ENCODE measurements at regions not wholly inside any gene's neighbourhood (a gene's known extent, or its start where the extent isn't known, plus 50 kb on each side); places are given as distances from the start of the nearest gene placed in this dataset.
A peak's percentile ranks its signal among the peaks of the same experiment; 100 is the strongest.

GRCh38 chr11:15769203-15769602 is 587.1 kb downstream of the SOX6 start:
- H3K36me3 ChIP-seq, result no peaks in the 10 kb centered on the region
- H3K27ac ChIP-seq, result no peak overlapping the region
- H3K9me3 ChIP-seq, result peaks cover 0 to 1% (median 0%) of the 10 kb centered on the region in 4 donors
- H3K4me3 ChIP-seq, result no peak overlapping the region
- TF ChIP-seq POLR2AphosphoS5 (IDR thresholded peaks at IDR 0.05) (no peak), POLR2A (IDR thresholded peaks at IDR 0.05) (no peak), EP300 (IDR thresholded peaks at IDR 0.05) (no peak), CTCF (IDR thresholded peaks at IDR 0.05) (no peak)
- intact Hi-C loops (cut with DNase I), result no loop called here
- H3K27me3 ChIP-seq, result peaks cover 0 to 4% (median 0%) of the 10 kb centered on the region in 3 donors
- 19 to 56% methylated on average over 3 of the region's 3 CpGs for WGBS, 2 donors
- H3K4me1 ChIP-seq, result peaks cover 0 to 1% (median 0%) of the 10 kb centered on the region in 4 donors
- DNase-seq, result no peak

GRCh38 chr11:15770798-15771414 is 585.4 kb downstream of the SOX6 start:
- Histone ChIP-seq H3K9me3 (no peaks in the 10 kb centered on the region), H3K4me1 (peaks cover 0 to 9% (median 4%) of the 10 kb centered on the region in 4 donors), H3K27ac (no peak overlapping the region), H3K27me3 (peaks cover 0 to 4% (median 0%) of the 10 kb centered on the region in 3 donors), H3K4me3 (no peak overlapping the region), H3K36me3 (no peaks in the 10 kb centered on the region)
- DNase-seq, result no peak
- 89 to 97% methylated on average over 1 of the region's 1 CpG for WGBS, 2 donors
- intact Hi-C loops (cut with DNase I), result no loop called here
- TF ChIP-seq POLR2AphosphoS5 (IDR thresholded peaks at IDR 0.05), result no peak
- peak in 1 of 4 experiments; percentile 21 for TF ChIP-seq CTCF (IDR thresholded peaks at IDR 0.05)

GRCh38 chr11:15772547-15772946 is 583.8 kb downstream of the SOX6 start:
- peaks cover 0 to 9% (median 4%) of the 10 kb centered on the region in 4 donors for H3K4me1 ChIP-seq
- no peak for DNase-seq
- intact Hi-C loops (cut with DNase I), result no loop called here
- H3K36me3 ChIP-seq, result no peaks in the 10 kb centered on the region
- no peak overlapping the region for H3K27ac ChIP-seq
- no peaks in the 10 kb centered on the region for H3K9me3 ChIP-seq
- 83 to 86% methylated on average over 3 of the region's 3 CpGs for WGBS, 2 donors
- TF ChIP-seq POLR2AphosphoS5 (IDR thresholded peaks at IDR 0.05) (no peak), POLR2A (IDR thresholded peaks at IDR 0.05) (no peak), CTCF (IDR thresholded peaks at IDR 0.05) (no peak), EP300 (IDR thresholded peaks at IDR 0.05) (no peak)
- peaks cover 0 to 4% (median 0%) of the 10 kb centered on the region in 3 donors for H3K27me3 ChIP-seq
- H3K4me3 ChIP-seq, result no peak overlapping the region

DNA sequence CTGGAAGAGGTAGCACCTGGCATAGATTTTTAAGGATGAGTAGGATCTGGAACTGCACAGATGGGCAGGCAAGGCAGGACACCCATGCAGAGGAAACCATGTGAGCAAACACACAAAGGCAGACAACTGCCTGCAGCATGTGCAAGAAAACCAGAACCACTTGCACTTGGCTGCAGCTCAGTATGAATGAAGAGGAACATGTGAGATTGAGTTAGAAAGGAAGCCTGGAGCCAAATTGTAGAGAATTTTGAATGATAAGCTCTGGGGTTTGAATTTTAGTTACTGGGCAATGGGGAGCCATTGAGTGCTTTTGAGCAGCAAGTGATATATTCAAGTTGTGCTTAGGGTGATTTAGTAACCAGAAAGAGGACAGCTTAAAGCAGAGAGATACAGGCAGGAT is 583.4 kb downstream of the SOX6 start:
- H3K27me3 ChIP-seq, result peaks cover 0 to 4% (median 0%) of the 10 kb centered on the region in 3 donors
- H3K36me3 ChIP-seq, result no peaks in the 10 kb centered on the region
- intact Hi-C loops (cut with DNase I), result no loop called here
- TF ChIP-seq POLR2A (IDR thresholded peaks at IDR 0.05) (no peak), POLR2AphosphoS5 (IDR thresholded peaks at IDR 0.05) (no peak), EP300 (IDR thresholded peaks at IDR 0.05) (no peak), CTCF (IDR thresholded peaks at IDR 0.05) (no peak)
- H3K9me3 ChIP-seq, result no peaks in the 10 kb centered on the region
- no peak overlapping the region for H3K27ac ChIP-seq
- no peak for DNase-seq
- H3K4me3 ChIP-seq, result no peak overlapping the region
- peaks cover 0 to 9% (median 4%) of the 10 kb centered on the region in 4 donors for H3K4me1 ChIP-seq
